CD4-positive, alpha-beta T cell treated with Interleukin-10 for 1 hour (primary cell): ENCODE measurements at regions not wholly inside any gene's neighbourhood (a gene's known extent, or its start where the extent isn't known, plus 50 kb on each side); places are given as distances from the start of the nearest gene placed in this dataset.

Experiments
- DNase-seq: peaks from one replicate; pipeline ENCODE4 v3.0.0-alpha.2; 2020

DNA sequence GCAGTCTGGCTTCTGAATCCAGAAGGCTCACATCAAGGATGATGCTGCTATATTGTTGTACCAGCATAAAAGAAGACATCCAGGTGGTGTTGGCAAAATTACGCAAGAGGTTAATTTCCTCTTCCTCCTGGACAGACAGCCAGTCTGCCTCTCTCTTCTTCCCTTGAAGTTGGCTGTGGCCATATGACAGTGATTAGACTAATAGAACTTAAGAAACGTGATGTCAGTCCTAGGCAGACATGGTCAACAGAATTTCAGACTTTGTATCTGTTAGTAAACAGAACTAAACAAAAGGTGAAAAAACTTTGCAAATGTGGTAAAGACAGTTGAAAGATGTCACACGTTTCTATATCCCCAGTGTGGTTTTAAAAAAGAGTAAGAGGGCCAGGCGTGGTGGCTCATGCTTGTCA lies 465.2 kb upstream of the NR2F2 start:
- DNase-seq = no peak

DNA sequence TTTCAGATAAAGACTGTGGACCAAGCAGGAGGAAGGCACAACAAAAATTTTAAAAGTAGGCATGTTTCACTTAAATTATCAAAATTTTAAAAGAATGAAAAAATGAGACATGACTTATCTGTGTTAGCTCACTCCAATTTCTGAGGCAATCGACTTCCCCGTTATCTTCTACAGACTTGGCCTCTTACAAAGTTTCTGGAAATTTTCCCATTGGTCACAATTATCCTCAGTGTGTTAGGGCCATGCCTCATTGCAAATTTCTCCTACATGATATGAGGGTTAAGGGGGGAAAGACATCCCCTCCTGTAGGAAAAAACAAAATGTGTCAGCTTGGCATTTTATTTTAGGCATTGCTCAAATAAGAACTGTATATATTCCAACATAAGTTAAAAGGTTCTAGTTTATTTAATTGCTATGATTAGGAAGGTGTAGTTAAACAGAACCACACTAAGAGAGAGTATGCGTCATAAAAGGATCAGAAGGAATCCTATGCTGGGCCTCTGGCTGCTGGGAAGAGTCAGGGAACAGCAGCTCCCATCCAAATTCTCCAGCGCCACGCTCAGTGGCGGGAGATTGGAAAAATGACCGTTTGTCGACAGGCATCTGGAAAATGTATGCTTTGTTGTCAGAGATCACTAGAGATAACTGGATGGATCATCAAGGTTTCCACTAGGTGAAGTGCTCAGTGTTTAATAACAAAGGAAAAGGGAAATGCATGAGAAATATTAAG lies 463.6 kb upstream of the NR2F2 start:
- DNase-seq = no peak

DNA sequence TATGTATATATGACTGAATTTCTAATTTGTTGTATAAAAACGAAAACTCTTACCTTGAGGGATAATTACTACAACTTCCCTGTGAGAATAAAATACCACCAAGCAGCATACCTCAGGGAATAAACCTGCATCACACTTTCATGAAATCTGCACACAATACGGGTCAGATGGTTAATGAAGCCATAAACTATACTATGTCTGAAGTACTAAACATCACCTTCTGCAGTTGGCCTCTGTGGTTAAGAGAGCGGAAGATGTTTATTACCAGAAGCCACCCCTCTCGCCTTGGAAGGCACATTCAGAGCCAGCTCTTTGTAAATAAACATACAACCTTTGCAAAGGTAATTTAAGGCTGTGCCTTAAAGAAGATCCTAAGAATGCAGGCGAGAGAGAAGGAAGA lies 462.1 kb upstream of the NR2F2 start:
- DNase-seq = peak; percentile 9

DNA sequence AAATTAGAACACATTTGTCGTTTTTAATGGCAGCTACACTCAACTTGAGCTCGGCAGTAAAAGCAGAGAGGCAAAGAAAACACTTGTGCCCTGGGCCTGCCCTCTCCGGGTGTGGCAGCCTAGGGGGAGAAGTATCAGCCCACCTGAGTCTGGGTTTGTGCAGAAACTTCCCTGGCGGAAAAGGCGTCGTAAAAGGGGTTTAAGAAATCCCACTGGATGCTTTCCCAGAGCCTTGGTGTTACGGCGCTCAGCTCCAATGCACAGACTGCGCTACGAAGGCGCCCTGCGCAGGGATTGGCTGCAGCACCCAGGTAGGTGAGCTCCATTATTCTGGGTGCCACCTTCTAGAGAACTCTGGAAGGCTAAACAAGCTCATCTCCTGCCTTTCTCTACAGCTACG lies 461.5 kb upstream of the NR2F2 start:
- DNase-seq = no peak

DNA sequence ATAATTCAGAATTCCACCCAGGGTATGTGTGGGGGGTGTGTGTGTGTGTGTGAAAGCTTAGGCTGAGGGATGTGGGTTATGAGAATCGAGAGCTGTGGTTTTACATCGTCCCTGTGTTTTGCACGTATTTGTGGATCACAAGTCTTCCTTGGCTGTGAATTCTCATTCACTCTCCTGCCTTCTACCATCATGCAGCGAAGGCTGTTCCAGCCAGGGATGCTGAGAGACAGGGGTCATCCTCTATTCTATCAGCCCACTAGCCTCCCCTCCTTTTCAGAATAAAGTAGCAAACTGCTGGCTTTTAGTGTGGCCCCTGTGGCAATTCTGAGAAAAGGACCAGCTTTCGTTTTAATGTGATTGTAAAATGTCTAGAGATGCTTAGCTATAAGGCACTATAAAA lies 460.6 kb upstream of the NR2F2 start:
- DNase-seq = no peak

DNA sequence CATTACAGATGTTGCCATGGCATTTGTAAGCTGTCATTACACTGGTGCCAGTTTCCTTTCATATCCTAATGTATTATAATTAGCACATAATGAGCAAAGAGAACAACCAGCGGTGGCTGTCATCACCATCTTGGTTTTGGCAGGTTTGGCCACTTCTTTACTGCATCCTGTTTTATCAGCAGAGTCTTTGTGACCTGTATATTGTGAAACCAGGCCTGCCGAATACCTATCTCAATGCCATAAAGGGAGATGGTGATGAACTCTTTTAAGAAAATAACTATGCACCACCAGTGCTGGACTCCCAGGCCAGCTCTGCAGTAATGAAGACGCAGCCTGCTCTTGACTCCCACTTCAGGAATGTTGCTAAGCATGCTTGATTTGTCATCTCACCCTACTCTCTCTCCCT lies 458.1 kb upstream of the NR2F2 start:
- no peak for DNase-seq

DNA sequence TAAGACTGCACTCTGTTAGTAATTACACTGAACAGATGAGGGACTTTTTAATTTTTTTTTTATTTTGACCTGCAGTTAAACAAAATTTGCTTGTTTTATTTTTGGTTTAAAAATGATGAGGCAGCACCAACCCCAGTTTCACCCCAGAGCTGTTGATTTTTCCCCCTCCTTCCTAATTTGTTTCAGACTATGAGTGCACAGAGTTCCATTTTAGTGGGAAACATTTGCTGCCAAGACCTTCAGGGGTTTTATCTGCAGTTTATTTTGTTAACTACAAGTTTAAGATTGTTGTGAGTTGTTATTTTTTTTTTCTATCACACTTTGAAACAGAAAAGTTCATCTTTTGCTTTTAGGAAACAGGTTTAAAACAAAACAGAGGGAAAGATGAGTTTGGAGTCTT lies 455.9 kb upstream of the NR2F2 start:
- DNase-seq = no peak

DNA sequence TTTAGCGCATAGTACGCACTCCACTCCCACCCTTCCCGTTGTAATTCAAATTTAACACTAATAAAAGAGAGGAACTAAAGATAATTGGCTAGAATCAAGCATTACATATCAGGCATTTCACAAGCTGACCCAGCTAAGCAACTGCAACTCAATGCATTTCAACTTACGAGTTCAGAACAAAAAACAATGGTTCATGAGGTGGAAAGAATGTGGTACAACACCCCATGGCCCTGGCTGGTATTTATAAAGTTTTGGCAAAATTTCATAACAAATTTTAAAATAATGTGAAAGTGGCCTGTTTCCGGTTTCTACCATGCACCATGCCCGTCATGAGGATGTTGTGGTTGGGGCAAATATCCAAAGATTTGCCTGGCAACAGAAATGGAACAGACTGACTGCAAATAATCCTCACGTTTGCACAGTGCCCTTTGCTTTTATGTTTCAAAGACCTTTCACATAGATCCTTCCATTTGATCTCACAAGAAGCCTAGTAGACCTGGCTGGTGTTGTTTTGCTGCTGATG lies 455.3 kb upstream of the NR2F2 start:
- peak; percentile 40 for DNase-seq

DNA sequence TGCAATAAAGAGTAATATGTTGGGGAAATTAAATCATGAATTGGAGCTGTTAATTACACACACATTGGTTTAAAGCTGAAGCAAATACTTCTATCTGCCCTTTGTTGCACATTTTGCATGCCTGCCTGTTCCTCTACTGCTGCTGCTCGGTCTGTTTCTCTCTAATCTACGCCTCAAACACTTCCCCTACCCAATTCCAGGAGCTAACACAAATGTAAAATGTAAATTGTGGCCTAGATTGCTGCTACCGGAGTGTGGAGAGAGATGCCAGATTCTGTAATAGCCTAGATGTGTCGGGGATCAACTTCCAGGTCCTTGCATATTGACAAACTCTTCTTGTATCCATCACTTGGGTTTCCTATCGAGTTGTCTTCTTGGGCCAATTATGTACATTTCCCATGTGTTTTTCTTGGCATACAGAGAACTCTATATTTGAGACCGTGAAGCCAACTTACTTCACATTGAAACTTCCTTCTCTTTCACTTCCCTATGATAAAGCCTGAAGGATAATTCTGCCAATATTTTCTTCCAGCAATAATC lies 450.4 kb upstream of the NR2F2 start:
- no peak for DNase-seq

DNA sequence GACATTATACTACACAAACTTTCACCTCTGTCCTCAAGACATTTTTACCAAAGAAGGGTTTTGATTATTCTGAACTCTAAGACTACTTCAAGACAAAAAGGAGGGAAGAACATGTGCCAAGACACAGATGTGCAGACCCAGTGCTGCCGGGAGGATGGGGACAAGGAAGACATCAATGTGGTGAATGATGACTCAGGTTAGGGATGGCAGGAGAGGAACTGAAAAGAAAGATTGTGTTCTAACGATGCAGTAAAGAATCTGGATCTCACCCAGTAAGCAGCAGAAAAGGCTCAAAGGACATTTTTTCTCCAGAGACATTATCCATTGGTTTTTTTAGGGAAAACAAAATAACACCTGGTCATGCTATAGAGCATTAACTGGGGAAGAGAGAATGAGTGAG lies 449.9 kb upstream of the NR2F2 start:
- no peak for DNase-seq

DNA sequence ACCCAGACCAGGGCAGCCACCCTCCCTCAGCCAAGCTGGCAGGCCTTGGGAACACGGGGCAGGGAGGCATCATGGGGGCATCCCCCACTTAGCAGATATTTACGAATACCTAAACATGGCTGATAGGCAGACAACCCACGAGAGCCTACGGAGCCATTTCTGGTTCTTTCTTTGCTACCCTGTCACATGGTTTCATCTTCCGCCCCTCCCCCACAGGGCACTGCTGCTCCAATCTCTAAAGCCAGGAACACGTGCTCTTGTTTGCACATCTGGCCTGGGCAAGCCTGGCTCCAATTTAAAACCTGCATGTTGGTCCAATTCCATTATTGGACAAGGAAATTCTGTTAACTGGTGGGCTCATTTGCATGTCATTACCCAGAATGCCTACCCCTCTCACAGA lies 447.4 kb upstream of the NR2F2 start:
- no peak for DNase-seq

DNA sequence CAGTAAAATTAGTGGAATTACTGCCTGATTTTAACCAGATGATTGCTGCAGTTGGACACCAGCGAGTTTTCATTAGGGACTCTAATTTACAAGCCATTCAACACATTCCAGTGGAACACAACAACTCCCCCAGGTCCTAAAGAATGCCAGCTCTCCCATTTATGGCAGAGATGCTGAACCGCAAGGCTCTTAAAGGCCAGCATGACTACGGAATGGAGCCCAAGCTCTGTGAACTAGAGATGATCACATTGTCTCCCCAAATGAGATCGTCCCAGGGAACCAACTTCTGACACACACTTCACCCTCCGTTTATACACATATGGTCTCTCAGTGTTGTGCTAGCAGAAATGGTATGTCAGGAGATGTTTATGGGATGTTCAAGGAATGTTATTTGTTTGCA lies 446.2 kb upstream of the NR2F2 start:
- no peak for DNase-seq

DNA sequence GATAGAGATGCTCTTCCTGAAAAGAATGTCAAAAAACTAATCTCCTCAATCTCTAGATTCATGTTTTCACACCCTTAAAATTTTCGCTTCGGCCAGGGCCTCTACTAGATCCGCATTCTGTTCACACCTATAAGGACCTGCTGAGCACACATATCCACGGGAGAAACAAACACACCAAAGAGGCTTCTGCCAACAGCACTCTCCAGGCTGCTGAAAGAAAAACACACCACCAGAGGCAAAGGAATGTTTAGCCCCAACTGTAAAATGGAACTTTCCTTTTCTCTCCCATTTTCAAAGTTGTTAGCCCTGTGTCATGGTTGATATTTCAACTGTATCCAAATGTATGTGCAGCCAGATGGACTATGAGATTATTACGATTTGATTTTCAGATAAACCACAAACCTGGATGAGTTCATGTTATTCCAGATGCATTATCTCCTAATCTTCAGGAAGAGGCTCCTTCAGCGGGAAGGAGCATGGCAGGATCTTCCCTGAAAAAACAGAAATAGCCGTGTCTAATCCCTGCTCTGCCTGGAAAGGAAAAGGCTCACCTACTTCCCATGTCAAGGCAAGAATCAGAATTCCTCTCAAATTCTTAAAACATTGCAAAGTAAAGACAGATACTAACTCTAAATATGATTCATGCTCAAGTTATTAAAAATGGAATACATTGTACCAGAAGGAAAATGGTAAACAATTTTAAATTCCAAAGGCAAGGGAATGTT lies 442.7 kb upstream of the NR2F2 start:
- DNase-seq = no peak

DNA sequence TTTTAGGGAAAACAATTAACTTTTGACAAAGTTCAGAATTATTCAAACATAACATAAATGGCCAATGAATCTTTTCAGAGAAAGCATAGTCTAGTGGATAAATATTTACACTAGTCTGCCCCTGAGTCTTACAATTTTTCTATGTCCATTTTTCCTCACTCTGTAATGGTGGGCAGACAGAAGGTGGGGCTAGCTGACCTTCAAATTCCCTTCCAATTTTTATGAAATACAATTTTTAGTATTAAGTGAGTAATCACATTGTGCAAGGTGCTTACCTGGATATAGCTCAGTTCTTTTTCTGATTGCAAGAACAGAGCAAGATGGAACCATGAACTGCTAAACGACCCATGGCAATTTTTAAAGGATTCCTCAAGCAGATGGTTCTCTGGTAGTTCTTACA lies 441.7 kb upstream of the NR2F2 start:
- DNase-seq = no peak

DNA sequence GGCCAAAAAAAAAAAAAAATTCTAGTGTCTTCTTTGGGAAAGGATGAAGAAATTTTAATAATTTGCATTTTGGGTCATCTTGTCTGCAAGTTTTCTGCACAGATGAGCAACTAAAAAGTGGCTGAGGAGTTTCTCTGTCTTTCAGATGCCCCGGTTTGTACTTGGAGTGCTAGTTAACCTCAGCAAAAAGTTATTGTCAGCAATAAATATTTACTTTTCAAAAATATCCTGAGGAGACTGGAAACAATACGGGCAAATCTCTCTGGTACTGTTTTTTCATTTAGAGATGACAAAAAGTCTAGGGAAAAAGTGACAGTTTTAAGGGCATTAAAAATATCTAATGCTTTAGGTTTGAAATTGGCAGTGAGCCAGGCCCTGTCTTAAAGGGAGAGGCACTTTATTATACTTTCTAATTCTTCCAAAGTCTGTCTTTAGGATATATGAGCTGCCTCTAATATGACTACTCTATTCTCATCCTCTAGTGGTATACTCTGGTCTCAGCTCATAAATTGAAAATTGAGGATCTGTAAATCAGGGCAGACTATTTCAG lies 436.0 kb upstream of the NR2F2 start:
- no peak for DNase-seq

DNA sequence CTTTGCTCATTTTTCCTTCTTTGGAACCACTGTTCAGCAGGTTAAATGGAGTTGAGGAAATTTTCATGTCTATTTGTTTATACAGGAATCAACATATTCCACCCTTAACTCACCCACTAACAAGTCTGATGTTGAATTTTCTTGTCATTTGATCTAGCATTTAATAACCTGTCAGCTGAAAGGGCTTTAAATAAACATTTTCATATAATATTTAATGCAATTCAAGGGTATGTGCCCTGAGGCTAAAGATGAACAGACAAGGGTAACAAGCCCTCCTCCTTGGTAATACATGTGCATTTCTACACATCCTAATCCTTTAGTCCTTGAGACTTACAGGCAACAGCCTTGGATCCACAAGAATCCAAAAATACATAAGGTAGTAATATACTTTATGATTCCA lies 435.0 kb upstream of the NR2F2 start:
- no peak for DNase-seq

DNA sequence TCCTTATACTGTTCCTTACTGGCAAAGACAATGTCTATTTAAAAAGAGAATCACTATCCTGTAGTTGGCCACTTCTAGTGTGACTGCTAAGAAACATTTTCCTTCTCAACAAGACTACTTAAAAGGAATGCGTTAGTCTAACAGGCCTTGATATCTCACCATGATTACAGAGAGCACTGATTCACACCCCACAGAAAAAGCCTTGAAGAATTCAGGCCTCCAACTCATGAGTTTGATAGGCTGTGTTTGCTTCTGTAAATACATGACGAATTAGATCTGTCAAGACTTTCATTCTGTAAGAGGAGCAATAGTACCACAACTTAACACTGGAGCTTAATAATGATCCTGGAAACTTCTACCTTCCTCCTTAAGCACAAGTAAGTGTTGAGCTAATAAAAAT lies 432.8 kb upstream of the NR2F2 start:
- DNase-seq = no peak

DNA sequence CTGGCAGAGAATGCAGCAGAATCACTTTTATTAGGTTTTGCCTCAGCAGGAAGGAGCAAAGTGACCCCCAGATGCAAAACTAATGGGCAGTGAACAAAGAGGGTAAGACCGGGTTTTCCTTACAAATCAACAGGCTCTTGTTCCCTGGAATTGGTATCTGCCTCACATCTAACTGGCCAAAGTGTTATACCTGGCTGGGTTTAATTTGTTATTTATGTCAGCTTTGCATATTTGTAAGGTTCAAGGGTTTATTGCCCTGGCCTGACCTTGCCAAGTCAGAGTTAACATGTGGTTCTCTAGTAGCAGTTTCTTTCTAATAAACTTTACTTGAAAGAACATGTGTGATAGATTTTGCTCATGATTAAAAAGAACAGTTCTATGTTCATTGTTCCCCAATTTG lies 431.7 kb upstream of the NR2F2 start:
- DNase-seq = no peak

DNA sequence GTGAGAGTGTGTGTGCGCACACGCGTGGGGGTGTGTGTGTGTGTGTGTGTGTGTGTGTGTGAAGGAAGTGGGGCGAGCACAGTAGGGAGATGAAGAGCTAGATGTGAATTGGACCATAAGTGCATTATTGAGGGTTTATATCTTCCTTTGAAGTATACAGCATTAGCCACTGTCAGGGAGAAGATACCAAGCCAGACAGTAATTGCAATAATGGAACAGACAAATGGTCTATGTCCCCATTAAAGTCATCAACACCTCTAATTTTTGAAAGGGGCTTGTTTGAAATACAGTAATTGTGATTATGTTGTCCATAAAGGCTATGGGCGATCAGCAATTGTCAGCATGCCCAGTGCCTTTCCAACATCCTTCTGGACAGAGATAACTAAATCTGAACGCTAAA lies 429.2 kb upstream of the NR2F2 start:
- no peak for DNase-seq

DNA sequence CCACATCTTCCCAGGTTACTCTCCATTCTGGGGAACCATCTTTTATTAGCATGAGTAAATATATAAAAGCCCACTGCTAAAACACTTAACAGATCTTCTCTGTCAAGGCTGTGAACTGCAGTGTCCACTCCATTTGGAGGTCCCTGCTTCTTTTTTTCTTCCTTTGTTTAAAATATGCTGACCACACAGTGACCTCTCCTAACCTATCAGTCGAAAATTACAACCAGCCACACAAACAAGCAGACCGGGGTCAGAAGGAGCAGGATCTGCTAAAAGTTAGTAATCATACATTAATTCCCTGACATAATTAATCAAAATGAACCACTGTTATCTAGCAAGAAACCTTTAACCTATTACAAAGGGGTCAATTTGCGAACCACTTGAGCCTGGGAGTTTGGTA lies 427.9 kb upstream of the NR2F2 start:
- DNase-seq = no peak

DNA sequence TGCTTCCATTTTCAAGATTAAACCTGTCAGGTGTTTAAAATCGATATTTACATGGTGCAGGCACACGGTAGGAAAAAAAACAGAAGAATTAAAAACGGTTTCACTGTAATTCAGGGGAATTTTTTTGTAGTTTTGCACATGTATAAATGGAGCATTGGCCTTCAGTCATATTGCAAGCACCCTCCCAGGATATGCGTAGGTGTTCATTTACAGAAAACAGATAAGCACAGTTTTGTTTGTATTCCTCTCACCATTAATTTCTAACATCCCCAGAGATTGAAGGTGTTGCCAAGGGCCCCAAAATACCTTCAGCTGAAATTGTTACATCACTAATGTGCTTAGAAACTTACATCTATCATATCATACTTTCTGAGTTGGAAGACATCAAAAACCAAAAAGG lies 427.1 kb upstream of the NR2F2 start:
- DNase-seq = no peak

DNA sequence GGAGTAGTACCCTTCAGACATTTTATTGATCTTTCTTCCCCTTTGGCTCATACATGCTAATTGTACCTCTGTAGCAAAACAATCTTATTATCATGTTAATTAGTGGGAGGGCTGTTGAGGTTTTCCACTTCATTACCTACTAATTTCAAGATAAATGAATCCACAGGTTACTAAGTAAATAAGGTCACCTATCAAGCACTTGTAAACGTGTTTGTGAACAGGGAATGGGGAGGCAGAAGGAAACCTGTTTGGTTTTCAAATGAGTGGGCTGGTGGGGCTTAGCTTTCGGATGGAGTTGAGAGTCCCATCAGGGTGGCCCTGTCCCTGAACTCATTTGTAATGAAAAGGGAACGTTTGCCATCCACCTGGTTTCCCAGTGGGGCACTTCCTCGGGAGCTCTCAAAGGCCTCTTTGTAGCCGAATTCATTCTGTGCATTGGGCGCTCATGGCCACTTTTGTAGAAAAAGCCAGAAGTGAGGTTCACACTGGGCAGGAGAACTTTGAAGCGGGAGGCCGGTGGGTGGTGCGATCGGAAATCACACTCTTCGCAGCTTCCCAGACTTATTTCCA lies 419.8 kb upstream of the NR2F2 start:
- no peak for DNase-seq

DNA sequence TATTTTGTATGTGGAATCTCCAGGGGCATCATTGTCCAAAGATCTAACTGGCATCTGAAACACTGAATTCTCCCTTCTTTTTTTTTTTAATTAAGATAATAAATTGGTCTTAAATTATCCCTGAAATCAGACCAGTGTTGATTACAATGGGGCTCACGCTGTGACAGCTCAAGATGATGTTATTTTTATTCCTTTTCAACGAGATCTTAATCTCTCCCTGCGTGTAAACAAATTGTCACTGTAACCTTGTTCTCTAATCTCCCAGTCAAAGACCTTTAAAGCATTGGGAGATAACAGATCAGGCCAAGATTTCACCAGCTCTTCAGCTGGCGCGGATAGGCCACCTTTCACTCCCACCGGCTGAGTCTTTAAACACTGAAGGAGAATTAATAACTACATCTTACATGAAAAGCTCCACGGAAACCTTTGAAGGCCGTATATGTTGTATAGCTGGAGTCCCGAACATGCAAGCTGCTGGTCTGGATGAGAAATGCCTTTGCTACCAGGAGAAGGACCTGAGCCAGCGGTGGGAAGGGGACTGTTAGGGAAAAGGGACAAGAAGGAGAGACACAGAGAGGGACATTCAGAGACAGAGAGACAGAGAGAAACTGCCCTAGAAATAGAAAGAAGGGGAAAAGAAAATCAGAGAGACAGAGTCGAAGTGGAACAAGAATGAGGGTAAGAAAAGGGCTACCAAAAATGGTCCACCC lies 418.8 kb upstream of the NR2F2 start:
- no peak for DNase-seq
